GM18502 (cell line): ENCODE measurements at regions not wholly inside any gene's neighbourhood (a gene's known extent, or its start where the extent isn't known, plus 50 kb on each side); places are given as distances from the start of the nearest gene placed in this dataset.

Source experiments
- ATAC-seq: cut with Tn5 transposase; IDR thresholded peaks from one replicate; pipeline ENCODE4 v1.9.1; 2021; ENCODE audit warnings: mild to moderate bottlenecking; ENCODE audit not compliant: unreplicated experiment, poor library complexity

DNA sequence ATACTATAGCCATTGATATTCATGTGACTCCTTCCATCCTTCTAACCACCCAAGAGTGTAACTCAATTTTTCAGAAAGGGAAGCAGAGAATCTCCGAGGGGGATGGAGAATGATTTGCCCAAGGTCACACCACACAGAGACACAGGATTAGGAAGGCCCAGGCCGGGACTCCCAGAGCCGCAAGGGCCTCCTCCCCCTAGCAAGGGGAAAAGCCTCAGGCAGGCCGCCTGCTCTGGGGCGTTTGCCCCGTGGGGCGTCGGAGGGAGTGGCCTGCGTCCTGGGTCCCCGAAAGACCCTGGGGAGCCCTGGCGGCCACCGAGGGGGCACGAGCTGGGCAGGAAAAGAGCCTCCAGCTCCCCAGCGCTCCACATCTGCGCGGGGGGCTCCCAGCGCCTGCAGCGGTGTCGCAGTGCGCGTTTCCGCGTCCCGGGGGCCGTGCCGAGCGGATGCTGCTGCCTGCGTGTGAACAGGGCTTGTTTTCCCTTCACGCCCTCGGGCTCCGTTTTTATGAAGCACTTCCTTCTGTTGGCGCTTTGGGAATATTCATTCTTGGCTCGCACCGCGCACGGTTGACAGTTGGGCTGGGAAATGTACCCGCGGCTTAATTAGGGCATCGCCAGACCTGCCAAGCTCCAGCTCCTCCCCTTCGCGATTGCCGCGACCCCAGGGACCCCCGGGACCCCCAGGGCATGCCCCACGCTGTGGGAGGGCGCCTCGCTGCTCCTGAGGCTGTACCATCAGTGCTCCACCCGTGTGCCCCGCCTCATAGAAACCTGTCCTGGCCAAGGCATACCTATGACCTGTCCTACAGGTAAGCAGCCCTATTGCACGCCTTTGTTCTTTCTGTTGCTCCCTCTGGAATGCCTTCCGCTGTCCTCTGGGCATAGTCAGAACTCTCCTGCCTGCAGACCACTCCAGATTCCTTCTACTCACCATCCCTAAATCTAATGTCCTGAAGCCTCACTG, 158.9 kb upstream of the GLI2 start:
- ATAC-seq: no peak

DNA sequence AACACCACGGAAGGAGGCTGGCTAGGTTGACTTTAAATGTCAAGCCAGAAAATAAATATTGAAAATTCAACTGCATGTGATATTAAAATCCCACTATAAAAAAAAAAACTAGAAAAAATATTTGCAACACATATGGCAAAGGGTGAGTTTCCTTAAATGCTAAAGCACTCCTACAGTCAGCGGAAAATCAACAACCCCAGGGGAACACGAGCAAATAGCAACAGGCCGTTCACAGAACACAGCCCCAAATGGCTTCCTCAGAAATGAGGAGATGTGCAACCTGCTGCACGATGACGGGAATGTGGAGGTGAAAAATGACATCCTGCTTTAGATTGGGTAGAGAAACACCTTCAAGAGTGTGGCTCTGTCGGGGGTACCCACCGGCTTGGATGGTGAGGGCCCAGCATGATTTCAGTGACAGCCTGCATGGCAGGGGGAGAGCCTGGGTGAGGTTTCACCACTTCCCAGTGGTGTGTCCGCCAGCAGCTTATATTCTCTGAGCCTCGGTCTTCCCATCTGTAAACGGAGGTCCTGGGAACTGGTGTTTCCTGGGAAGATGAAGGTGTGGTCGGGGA, 157.9 kb upstream of the GLI2 start:
- no peak for ATAC-seq

DNA sequence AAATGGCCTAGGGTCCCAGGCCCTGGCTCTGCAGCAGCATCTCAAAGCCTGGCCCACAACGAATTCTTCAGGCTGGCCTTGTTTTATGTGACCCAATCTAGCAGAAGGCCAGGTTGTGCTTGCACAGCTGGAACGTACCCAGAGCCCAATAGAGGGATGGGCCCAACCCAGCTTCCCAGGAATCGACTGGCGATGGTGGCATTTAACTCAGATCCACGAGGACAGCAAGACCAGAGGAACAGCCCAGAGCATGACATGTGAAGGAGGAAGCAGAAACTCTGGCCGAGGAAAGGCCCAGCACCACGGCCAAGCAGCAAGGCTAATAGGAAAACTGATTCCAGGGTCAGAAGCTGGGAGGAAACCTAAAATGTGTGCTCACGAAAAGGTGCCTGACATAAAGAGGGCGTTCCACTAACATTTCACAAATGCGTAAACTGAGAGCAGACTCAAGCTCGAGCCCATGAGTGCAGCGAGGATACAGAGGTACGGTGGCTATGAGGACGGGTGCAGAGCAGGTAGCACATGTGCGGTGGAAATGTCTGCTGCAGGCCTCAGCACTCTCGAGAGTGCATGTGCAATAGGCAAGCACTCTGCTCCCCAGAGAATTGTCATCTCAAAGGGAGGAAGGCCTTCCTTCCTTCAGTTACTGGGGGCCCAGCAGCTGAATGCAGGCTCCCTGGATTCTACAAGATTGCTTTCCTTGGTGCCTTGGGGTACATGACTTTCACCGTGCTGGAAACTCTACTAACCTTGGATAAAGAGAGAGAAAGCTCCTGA, 156.9 kb upstream of the GLI2 start:
- ATAC-seq: no peak

DNA sequence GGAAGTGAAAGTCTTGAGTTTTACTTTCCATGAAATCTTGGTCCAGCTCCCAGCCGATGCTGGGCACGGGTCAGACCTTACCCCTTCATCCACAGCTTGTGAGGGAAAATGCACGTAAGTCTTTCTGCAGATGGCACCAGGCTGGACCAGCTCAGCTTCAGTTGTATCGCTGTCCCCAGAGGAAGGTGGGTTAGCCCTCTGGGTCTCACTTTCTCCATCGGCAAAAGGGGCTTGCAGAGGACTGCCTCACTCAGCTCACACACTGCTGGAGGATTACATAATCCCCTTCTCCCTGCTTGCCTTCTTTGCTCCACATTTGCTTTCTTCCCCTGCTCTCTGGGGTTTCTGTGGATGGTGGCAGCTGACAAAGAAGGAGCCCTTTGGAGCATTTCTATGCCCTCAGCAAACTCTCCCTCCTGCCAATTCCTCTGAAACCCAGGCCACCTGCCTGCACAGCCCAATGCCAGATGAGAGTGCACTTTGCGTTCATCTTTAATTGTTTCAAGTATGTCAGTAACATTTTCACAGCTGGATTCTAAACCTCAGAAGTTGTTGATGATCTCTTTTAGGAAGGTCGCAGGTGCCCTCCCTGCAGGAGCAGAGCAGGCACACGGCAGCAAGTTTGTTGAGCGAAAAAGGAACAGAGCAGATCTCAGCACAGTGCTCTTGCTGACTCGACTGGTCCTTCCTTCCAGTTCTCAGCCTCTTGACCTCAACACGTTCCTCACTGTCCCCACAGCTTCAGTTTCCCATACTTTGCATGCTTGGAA, 155.6 kb upstream of the GLI2 start:
- ATAC-seq: no peak

DNA sequence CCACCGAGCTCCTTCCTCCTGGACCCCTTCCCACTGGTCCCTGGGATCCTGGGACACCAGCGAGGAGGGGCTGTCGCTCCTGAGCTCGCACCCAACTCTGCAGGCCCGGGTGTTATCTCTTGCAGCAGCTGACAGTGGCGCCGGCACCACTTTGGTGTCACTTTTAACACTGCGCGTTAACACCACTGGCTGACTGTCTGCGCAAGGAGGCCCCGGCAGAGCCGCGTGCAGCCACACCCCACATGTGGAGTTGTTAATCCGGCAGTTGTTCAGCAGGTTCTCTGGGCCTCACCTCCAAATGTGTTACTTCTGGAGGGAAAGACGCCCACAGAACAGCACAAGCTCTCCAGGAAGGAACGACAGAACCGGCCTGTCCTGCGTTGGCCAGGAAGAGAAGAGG, 155.0 kb upstream of the GLI2 start:
- no peak for ATAC-seq

DNA sequence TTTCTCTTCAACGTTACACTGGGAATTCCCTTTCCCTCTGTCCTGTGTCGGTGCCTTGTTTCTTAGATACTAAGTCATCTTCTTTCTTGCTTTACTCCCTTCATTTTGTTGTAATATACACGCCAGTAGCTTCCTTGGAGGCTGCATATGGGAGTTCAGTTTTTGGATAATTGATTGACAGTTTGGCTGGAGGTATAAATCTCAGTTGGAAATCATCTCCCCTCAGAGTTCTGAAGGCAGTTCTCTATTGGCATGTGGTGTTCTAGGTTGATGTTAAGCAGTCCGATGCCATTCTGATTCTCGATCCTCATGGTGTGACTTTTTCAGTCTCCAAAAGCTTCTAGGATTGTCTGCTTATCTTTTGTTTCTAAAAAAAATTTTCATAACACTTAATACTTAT, 152.5 kb upstream of the GLI2 start:
- no peak for ATAC-seq

DNA sequence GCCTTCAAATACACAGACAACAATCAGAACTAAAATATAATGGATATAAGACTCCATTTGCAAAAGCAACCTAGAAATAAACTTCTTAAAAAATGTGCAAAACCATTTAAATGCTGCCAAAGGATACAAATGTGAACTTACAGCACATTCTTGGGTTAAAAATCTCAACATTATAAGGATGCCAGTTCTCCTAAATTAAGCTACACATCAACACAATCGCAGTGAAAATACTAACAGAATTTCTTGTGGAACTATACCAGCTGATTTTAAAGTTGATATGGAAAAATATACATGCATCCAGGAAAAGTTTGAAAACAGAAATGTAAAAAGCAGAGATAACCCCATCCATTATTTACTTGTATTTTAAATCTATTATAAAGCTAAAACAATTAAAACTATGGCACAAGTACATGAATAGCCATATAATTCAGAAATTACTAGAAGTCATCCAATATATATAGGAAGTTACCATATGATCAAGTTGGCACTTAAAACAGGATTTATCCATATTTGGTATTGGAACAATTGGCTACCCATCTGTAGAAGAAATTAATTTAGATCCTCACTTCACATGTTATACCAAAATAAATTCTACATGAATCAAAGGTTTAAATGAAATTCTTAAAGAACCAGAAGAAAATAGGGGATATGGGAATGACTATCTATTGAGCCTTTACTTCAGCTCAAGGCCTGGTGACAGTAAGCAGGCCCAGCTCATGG, 151.7 kb upstream of the GLI2 start:
- ATAC-seq: no peak

DNA sequence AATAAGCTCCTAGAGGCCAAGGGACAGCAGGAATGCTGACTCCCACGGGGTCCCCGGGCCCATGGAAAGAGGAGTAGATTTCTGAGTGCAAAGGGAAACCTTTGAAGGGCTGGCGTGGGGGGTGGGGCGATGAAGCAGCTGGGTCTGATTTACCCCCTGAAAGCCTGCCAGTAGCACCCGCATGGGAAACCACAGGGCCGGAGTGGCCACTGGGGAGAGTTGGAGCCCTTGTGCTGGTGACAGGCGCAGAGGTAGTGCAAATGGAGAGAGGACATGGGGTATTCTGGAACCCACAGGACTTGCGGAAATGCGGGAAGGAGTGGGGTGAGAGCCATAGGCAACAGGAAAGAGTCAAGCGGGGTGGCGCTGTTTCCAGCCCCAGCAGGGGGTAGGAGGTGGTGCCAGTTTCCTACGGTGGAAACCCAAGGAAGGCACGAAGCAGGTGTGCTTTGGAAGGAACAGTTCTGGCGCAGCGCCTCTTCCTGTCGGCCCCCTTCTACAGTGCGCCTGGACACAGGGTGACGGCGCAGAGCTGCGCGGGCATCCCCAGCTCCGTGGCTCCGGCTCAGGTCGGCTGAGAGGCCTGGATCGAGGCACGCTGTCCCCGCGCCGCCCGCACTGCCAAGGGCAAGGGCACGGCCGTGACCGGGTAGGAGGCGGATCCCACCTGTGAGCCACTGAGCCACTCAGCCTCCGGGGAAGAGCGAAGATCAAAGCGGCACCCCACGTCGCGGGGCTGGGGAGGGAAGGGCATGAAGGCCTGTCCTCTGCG, 149.0 kb upstream of the GLI2 start:
- ATAC-seq: no peak

DNA sequence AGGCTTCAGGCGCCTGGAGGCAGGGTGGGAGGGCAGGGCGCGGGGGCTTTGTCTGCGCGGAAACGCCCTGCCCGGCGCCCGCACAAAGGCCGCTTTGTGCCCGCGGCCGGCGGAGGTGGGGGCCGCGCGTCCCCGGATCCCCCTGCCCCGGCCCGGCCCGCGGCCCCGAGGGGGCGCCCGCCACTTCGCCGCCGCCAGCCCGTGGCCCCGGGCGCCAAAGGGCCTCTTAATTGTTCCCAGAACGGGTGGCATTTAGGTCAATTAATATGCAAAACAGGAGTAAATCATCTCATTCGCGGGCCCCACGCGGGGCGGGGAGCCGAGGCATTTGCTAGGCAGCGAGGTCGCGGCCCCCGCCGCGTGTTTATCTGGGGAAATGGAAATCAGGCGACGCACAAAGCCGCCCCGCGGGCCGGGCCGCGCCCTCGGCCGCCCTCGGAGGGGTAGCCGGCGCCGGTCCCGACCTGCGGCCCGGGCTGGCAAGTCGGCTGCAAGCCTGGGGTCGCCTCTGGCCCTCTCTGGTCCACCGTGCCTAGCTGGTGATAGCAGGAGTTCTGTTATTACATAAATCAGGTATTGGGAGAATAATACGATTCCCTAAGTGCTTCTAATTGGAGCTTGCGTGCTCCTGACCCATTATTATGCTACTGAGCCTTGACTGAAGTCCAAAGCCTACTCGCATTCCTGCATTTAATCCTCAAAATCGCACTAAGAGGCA, 148.2 kb upstream of the GLI2 start:
- ATAC-seq: no peak

DNA sequence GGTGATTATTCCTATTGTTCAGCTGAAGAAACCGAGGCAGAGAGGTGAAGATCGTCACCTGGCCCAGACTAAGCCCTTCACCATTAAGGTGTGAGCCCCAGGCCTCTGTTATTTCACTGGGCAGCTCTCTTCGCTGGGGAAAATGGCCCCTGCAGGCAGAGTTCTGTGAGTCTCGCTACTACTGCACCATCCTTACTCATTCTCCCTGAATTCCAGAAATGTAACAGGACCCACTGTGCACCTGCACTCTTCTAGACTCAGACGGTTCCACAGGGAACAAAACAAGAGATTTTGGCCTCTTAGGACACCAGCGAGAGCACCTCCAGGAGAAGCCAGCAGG, 147.7 kb upstream of the GLI2 start:
- ATAC-seq: no peak

DNA sequence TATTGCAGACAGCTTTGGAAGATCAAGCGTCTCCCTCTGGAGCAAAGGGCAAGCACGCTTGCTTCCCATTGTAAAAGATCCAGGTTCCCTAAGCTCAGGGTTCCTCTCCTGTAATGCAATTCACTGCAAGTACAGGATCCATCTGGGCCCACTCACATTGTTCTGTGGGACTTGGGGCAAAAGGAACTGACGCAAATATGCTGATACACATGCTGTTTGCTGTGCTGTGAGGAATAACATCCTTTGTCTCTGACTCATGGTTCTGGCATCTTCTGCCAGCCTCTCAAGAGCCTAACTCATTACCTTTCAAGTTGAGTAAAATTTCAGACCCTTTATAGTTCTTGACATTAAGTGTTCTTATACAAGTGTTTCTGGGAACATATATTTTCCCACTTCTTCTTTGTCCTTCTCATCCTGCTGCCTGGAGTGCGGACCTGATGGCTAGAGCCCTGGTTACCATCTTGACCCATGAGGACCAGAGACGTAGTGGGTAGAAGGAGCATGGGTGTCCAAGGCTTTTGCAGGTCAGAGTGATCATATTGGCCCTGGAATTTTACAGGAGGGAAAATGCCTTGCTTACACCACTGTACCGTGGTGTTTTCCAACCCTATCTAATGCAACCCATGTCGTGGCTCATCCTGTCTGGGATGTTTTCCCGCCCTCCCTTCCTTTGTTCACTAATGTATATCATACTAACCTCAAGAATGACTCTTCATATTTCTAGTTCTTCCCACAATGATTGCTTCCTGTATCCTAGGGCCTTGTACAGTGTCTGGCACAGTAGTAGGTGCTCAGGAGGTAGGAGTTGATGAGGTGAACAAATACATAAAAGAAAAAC, 145.7 kb upstream of the GLI2 start:
- no peak for ATAC-seq

DNA sequence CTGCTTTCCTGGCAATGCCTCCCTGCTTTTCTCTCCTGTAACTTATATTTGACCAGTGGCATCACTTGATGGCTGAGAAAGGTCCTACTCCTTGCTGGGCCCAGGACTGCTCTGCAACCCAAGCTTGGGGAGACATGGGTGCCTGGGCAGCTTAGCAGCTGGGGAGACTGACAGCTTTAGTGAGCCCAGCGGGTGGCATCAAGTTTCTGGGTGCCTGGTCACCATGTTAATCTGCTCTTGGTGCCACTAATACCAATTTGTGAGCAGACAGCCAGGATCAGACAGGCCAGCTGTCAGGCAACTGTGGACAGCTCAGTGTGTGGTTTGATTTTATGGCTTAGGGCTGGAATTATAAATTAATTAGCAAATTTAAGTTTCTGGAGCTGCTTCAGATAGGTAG, 144.8 kb upstream of the GLI2 start:
- no peak for ATAC-seq

DNA sequence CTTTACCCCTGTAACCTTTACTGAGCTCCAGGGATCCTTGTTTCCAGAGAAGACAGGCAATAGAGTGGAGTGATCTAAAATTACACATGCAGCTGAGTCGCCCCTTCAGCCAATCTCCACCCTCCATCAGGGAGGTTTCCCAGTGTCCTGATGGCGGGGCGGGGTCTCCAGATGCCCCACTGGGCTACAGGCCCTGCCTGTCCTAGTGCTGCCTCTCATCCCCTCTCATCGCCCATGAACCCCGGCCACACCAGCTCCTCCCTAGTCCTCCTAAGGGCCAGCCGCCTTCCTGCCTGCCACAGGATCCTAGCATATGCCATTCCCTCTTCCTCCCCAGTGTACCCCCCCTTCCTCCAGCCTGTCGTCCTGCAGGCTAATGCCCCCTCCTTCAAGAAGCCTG, 144.1 kb upstream of the GLI2 start:
- ATAC-seq: no peak

DNA sequence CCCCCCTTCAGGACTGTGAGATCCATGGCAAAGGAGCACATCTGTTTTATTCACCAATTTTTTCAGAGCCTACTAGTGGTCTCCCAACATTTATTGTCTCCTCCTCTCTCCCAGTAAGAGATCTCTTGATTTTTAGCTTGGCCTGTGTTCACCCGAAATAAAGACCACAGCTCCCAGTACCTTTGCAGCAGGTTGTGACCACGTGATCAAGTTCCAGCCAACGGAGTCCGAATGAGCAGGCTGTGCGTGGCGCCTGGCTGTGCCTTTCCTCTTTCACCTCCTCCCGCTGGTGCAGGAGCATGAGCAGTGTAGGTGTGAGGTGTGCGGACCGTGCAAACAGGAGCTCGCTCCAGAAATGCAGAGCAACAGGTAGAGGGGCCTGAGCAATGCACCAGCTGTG, 143.6 kb upstream of the GLI2 start:
- ATAC-seq: no peak

DNA sequence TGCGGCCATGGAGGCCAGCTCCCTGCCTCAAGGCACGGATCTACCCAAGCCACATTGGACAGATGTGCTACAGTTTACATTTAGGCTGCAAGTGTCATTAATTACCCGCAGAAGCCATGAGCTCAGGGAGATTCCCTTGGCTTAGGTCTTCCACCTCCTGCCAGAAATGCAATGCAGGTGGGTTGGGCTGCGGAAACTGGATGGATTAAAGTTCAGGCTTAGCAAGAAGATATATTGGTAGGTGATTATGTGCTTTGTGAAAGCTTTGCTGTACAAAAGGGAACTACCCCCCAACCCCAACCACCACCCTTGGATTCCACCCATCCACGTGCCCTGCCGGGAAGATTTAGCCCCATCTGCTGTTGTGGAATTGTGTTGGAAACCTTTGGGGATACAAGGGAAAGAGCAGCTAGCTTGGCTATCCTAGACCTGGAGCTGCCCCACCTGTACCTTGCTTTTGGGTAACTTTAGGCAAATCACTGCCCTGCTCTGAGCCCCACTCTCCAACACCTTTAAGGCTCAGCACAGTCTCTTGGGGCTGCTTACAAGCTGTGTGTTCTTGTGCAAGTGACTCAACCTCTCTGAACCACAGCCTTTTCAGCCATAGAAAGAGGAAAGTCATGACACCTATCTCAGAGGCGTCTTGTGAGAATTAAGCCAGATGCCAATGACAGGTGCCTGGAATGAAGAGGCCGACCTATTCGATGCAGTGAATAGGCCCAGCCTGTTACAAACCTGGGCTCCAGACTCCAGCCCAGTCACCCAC, 141.6 kb upstream of the GLI2 start:
- ATAC-seq: no peak

DNA sequence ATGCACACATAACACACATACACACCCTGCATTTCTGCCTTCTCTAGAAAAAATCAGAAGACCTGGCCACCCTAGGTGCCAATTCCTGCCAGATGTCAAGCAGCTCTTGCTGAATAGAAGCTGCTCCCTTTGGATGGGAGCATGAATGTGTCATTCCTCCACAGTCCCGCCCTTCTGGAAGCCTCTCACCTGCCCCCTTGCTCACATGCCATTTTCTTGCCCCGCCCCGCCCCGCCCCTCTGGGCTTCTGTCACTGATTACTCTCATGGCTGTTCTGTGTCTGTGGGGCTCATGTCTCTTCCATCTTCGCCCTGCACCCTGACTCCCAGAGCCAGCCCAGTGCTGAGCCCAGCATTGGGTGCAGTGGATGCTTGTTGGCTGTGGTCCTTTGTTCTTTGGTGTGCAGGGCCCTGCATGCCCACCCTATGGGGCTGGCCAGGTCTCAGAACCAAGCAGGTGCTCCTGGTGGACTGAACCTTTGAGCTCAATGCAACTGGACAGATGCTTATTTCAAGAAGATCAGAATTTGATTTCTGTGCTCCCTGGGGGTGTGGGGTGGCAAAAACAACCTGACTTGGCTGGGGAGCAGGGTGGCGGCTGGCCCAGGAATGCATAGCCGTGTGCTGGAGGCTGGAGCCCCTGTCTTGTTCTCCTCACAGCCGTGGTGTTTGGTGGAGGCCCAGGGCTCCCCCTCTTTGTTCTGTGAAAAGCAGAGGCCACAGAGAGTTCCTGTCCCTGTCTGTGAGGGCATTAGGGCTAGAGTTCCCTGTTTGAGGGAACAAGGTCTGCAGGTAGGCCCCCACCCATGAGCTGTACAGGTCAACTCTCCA, 140.6 kb upstream of the GLI2 start:
- no peak for ATAC-seq
